ENCODE measurements at regions not wholly inside any gene's neighbourhood (a gene's known extent, or its start where the extent isn't known, plus 50 kb on each side); places are given as distances from the start of the nearest gene placed in this dataset.
A peak's percentile ranks its signal among the peaks of the same experiment; 100 is the strongest.

DNA sequence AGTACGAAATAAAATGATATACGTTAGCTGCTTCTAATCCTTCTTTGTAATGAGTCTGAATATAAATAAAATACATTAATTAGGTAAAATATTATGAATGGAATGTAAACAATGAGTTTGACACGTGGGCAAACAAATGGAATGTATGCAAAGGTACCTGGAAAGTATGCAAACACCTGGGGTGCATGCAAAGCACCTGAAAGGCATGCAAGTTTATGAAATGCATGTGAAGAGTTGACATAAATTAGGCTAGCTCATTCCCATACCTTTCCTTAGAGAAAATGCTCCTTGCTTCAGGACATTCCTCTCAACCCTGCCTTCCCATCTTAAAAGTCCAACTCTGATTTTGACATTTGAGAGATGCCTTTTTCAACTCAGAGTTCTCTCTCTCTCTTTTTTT lies 140.9 kb downstream of the EDN1 start:
- no peak for DNase-seq

DNA sequence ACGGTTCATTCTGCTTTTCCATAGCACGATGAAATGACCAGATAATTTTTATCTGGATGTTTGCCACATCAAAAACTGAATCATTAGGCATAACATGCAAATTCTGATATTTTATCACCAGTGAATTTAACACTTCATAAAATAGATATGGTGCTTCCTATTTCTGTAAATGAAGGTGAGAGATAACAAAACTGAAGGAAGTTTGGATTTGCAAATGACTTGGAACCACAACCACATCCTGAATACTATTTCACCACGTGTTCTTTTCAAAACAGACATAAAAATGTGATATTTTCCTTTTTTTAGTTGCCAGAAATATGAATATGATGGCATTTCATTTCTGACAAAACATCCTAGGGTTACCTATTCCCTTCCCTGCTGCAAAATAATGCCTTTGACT lies 146.1 kb downstream of the EDN1 start:
- DNase-seq: no peak

DNA sequence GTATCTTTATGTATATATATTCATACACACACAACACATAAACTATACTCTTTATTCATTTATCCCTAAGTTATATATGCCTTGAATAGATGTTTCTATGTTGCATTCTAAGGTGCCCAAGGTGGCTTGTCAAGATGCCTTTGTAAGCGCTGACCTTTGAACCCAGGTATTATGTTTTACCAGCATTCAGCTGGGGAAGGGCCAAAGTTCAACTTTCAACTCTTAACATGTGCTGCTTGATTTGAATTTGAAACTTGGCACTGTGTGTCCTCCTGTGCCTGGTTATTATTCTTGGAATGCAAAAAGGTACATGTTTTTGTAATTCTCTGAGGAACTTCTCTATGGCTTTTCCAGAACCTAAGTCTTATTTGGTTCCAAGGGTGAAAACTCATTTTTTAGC lies 146.5 kb downstream of the EDN1 start:
- no peak for DNase-seq

DNA sequence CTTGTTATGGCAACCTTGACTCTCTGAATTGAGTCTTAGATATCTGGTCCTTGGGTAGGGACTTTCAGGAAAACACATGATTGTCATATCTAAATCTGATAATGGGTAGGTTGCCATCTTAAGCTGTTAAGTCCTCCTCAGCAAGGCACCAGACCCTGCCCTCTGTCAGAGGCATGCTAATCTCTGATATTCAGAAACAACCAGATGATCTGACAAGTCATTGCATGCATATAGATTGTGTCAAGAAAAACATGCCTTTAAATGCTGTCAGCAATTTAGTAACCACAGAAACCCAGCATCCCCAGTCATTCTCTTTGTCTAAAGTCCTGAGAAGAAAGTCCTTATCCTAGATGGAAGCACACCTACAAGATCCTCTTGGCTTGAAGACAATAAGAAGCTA lies 149.1 kb downstream of the EDN1 start:
- DNase-seq: no peak

DNA sequence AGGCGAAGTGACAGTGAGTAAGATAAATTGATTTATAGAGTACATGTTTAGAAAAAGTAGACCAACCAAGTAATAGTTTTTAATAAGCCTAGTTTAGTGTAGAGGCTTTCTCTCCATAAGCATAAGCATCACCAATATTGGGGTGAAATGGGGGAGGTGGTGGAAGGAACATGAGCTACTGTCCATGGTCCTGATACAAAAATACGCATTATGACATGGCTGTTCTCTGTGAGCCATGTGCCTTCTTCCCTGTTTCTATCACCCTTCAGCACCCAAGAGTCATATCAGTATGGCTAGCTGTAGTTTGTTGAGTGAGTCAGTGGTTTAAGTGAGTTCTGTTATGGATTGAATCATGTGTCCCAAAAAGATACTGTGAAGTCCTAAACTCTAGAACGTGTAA lies 150.8 kb downstream of the EDN1 start:
- no peak for DNase-seq

DNA sequence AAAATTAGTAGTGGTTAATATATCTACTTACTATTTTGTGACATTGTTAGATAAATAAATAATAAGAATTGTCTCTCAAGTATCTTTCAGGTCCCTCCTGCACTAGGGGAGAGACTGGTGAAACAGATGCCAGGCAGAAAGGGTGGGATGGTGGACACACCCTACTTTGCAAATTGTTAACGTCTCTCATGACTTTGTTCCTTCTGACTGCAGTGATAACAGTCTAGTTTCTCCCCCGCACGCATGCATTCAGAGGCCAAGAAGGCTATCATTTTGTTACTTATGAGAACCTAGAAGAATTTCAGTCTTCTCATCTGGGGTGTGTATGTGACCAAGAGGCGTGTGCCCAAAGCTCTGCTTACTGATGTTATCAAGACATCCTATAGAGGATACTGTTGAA lies 152.3 kb downstream of the EDN1 start:
- DNase-seq: no peak

DNA sequence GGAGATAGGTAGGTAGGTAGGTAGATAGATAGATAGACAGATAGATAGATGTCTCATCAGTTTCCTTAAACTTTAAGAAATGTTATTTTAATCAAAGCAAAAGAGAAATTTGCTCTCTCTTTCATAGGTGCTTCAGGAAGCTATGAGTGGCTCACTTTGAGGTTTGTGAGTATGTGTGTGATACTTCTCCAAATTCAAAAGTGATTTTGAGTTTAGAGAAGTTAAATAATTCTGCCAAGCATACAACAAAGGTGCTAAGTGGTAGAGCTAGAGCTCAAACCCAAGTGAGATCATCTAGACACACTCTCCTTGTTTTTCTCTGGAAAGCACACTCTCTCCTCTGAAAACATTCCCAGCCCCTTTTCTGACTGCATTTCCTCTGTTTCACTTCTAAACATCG lies 156.2 kb downstream of the EDN1 start:
- DNase-seq: no peak

DNA sequence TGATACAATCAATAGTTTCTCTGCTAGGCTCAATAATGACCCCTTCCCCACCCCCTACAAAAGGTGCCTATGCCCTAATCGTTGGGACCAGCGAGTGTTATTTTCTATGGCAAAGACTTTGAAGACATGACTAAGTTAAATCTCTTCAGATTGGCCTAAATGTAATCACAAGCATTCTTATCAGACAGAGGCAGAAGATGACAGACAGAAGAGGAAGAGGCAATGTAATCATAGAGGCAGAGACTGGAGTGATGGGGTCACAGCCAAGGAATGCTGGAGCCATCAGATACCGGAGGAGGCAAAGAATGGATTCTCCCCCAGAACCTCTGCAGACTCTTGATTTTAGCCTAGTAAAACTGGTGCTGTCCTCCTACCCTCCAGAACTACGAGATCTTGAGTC lies 159.3 kb downstream of the EDN1 start:
- DNase-seq: no peak

DNA sequence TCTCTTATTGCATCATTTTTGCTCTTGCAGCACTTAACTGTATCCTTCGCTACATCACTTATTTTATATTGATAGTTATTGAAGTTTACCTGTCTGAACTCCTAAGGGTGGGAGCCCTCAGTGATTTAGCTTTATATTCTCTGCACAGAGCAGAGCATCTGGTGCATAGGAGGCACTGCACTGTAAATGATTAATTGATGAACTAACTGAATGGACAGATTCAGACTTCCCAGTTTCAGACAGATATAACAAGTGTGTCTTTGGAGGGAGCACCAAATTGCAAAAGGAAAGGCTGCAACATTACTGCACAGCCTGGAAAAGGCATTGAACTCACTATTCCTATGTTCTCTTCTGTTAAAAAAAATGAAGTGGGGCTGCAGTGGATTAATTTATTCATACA lies 160.3 kb downstream of the EDN1 start:
- no peak for DNase-seq

DNA sequence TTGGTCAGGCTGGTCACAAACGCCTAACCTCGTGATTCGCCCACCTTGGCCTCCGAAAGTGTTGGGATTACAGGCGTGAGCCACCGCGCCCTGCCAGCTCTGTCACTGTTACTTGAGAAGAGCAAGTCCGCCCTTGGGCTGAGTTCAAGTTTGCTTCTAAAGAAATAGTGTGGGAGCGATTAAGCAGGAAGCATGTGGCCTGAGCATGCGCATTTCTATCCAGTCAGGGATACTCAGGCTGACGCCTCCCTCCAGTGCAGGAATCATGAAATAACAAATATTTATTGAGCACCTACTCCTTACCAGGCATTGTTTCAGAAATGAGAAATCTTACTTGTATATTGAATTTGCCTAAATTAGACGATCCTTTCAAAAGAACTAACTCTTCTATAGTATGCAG lies 166.2 kb downstream of the EDN1 start:
- no peak for DNase-seq

DNA sequence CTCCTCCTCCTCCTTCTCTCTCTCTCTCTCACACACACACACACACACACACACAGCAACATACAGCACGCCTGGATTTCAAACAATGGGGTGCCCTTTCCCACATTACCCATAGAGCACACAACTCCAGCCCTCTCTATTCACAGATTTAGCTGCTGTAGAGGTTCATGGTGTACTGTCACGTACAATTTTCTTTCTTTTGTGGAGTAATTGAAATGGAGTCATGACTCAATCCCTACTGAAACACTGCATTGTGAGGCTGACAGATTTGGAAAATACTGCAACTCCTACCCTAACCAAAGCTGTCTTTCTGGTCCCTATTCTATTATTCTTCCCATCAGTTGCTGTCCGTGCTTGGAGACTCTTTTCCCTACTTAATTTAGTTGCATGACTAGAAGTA lies 166.9 kb downstream of the EDN1 start:
- DNase-seq: no peak

DNA sequence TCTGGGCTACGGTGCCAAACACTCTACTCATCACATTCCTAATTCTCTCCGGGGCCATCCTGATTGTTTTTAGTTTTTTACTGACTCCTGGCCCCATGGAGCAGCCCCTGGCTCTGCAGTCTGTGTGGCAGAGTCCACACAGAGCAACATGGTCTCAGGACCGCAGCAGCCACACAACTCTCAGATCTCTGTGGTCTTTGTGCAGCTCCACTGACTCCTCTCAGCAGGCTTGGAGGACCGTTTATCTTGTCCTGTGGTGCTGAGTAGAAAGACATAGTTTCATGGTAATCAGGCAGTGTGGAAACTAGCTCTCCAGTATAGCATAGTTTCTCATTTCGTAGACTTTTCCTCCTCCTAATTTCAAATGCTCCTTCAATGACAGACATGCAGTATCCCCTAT lies 168.4 kb downstream of the EDN1 start:
- no peak for DNase-seq

DNA sequence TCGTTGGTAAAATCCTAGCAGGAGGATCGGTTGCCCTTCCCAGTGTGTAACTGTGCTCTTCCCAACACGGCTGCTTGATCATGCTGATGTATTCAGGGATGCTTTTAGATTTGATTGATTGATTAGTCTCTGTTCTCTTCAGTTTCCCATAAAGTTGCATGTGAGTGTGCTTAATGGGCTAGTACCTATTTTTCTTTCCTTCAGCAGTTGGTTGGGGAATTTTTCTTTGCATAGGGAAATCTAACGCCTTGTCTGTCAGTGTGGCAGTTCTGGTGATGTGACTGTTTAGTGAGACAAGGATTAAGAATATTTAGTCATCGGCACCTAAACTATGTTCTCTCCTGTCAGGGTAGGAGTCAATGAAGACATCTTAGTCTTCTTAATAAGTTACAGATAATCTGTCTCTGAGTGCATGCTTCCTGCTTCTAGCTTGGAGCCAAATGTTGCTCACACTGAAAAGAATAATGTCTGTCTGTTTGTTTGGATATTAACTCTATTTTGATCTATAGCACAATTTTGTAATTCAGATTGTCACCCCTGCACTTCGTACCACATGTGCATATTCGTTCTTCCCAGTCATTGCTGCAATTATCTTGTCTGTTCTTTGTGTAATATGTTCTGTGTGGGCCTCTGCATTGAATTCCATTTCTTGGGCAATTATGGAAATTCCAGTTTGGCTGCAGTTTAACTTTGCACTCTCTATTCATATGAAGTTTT lies 169.9 kb downstream of the EDN1 start:
- DNase-seq: peak; percentile 11

DNA sequence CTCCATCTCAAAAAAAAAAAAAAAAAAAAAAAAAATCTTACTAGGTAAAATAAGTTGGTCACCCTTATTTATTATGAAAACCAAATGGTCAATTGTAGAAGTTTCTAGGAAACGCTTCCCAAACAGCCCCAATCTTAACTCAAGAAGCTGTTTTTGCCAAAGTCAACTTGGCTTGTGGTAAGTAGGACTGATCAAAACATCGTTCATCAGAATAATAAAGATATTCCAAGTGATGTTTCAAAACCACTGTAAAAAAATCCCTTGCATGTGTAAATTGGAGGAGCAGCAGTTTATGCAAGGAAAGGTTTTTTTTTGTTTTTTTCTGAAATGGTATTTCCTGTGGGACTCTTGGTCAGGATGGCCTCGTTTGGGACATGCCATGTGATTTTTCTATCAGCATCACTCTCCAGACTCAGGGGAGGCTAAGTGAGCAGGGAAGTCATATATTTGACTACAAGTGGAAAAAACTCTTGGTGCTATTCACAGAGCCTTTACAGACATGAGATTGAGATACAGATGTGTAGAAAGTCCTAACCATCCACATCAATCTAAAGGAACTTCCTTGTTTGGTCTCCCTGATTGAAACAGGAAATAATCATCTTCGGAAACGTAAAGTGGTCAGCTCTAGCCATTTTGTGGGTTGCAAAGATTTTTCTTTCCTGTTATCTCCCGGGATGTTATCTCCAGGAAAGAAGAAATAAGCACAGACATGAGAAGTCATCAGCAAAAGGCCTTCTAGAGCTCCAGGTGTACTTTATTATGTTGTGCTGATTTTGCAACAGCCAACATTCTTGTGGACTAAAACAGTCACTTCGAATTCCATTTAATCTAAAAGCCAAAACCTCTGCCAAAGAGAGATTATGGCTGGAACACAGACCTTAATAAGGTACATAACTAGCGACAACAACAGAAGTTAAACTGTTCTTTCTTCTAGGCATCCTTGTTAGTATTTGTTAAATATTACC lies 177.8 kb downstream of the EDN1 start:
- DNase-seq: no peak

DNA sequence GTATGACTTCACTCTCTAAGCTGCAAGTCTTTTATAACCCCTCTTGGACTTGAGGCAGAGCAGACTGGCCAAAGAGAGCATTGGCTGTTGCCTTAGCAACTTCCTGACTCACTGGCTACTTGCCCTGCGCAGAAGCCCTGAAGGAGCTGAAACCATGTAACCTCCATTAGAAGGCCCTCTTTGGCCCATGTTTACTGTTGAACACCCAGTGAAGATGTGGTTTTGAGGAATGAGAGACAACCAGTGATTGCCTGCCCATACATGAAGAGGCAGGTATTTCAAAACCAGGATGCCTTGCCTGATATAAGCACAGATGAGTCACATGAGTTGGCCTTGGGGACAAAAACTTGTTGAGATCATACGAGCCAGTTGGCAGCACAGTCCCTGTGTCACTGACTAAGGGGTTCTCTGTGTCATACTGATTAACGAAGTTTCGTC lies 182.5 kb downstream of the EDN1 start:
- DNase-seq: no peak

DNA sequence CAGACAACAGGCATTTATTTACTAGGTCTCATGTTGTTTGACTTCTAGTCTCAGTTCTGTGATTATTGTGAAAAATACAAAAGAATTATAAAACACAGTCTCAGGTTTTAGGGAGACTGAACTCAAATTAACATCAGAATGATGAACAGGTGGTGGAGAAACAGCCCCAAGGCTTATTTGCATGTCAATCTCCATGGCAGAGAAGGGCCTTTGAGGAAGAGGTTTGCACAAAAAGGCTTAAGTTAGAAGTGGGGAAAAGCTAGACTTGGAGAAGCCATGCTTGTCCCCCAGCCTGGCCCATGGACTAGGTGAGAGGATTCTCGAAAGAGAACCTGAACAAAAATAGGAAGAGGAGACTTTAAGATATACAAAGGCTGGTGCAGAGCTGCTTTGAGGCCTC lies 183.3 kb downstream of the EDN1 start:
- no peak for DNase-seq

DNA sequence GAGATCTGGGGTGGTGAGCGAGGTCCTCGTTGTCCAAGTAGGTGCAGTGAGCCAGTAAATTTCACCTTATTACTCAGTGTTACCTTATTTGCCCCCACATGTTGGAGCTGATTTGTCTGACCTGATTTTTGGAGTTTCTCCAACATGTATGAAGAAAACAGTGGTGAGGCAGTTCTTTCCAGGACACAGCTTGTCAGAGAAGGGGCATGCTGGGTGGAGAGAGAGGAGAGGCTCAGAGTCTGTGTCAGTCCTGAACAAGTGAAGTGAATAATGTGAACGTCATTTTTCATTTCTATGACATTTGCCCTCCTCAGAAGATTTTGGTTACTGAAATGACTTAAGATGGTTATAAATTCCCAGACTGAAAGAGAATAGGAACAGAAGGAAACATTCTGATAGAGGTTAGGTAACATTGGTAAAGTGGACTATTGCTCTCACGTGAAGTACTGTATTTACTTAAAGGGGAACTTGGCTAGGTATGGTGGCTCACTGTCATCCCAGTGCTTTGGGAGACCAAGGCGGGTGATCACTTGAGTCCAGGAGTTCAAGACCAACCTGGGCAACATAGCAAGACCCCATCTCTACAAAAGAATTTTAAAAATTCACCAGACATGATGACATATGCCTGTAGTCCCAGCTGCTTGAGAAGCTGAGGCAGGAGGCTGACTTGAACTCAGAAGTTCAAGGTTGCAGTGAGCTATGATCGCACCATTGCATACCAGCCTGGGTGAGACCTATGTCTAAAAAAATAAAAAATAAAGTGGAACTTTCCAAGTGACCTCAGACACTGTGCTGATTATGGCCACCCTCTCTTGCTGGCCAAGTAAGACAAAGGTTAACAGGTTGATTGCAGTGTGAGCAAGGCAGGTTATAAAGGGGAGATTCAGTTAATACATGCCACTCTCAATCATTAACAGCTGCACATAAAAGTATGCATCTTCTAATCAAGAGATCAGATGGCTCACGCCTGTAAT lies 184.3 kb downstream of the EDN1 start:
- DNase-seq: no peak

DNA sequence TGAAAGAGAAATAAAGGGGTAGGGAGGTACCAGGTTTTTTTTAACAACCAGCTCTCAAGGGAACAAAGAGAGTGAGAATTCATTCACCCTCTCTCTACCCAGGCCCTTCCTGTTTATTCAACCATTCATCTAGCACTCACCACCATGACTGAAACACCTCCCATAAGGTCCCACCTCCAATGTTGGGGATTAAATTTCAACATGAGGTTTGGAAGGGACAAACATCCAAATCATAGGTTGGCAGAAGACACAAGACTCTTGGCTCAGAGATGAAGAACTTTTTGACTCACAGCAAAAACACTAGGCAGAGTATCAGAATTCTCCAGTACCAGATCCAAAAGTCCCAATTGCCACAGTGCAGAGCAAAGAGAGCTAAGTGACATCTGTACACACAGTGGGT lies 186.3 kb downstream of the EDN1 start:
- no peak for DNase-seq

DNA sequence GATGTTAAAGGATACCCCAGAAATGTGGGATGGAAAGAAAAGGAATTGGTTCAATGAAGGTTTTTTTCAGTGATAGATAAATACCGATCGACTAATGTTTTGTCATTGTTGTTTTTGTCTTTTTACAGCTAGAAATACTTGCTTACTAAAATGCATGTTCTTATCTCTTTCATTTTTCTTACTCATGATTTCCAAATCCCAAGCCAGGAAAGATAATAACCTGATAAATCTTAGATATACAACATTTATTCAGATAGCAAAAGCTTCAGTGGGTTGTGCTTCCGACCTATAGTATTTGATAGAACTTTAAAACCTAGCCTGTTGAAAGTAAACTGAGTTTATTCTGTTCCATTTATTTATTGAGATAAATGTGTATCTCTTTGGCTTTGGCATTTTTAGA lies 187.5 kb downstream of the EDN1 start:
- no peak for DNase-seq

DNA sequence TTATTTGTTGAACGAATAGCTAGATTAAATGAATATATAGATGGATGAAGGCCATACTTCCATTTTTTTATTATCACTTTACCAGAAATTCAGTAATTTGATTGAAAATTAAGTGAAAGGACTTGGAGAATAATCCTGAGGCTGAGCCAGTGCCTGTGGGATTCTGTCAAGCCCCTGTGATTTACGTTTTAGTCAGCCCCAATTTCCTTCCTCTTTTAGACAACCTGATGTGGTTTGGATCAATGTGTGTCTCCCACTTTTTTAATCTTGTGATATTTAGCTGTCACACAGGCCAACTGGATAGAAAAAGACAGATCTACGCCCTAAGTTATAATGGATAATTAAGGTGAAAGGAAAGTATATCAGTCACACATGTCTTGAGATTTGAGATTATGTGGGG lies 188.8 kb downstream of the EDN1 start:
- DNase-seq: no peak

DNA sequence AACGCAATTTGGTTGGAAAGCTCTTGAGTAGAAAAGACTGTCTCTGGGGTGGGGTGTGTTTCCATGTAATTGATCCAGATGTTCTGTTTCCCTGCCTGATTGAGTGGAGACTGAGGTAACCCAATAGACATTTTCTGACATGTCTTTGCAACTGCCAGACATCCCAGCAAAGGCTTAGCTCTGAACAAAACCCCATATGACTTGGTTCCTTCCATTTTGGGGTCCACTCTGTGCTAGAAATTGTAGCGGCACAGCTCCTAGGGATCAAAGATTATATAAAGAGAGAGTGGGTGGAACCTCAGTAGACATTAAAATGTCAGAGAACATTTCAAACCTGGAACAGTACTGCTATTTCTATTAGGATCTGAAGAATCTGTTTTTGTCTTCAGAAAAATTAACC lies 189.3 kb downstream of the EDN1 start:
- no peak for DNase-seq

DNA sequence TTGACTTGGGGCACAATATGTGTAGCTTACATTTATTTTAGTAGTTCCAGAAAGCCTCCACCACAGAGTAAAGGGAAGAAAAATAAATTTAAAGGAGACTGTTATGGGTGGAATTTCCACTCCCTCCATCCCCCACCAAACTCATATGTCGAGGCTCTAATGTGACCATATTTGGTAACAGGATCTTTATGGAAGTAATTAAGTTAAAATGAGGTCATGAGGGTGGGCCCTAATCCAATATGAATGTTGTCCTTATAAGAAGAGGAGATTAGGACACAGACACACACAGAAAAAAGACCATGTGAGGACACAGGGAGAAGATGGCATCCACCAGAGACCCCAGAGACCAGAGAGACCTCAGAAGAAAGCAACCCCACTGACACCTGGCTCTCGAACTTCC lies 189.7 kb downstream of the EDN1 start:
- DNase-seq: no peak

DNA sequence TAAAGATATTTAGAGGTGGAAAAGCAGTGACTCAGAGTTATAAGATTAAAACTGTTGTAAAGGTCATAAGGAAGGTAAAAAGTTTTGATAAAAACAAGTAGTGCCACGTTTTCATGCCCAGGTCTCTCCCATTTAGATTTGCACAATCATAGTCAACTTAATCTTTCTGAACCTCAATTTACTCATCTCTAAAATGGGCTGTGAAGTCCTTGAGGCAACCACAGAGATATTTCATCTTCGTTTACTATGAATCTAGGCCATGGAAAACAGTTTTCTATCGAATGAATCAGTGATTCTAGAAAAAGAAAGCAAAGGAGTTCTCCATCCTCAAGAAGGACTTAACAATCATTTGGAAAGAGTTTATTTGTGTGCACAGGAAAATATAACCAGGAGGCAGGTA lies 190.2 kb downstream of the EDN1 start:
- no peak for DNase-seq
